HCT116 (cell line): ENCODE measurements at regions not wholly inside any gene's neighbourhood (a gene's known extent, or its start where the extent isn't known, plus 50 kb on each side); places are given as distances from the start of the nearest gene placed in this dataset.

Experiments used
- ATAC-seq: fragments of 200-7000 bp; cut with Tn5 transposase; 2 replicates; pipeline ENCODE4 v1.9.1; 2020; ENCODE audit warnings: mild to moderate bottlenecking, moderate library complexity
- BruUV-seq: library from RNA; stranded (reverse); fragments of 400-500 nt; replicated peaks from 2 replicates; lab custom pipeline; 2021; lab: Mats Ljungman, UMichigan
- CTCF ChIA-PET: fragments of 300-600 bp; sonication (Branson Sonifier 250); formaldehyde crosslinking; loops from one replicate; lab custom pipeline; 2021; ENCODE audit warnings: antibody characterized with exemption; lab: Charles Lee
- POLR2A ChIA-PET: fragments of 300-600, 350-600 bp; sonication (Branson Sonifier 250); formaldehyde crosslinking; loops from one replicate; lab custom pipeline; 2021; ENCODE audit warnings: antibody characterized with exemption; lab: Charles Lee
- RAD21 ChIA-PET, 2 experiments: fragments of 300-600 bp; sonication (Branson Sonifier 250); formaldehyde crosslinking; loops; one replicate each; lab custom pipeline; 2023; ENCODE audit warnings: low total read pairs in 2 of 2; ENCODE audit not compliant: uncharacterized antibody in 2 of 2, unreplicated experiment in 2 of 2, low non-redundant PET in 1 of 2; lab: Charles Lee
- DNase-seq: peaks from one replicate; pipeline ENCODE4 v3.0.0-alpha.2; 2010; ENCODE audit warnings: low read depth, low spot score
- H2AFZ ChIP-seq: fragments of 200-600 bp; shearing (Covaris generic), sonication (generic); 2 replicates; pipeline ENCODE4 v1.6.1; 2017; ENCODE audit warnings: low read depth, mixed run types, mixed read lengths, antibody characterized with exemption, low read length; ENCODE audit not compliant: poor library complexity, severe bottlenecking
- H3K27ac ChIP-seq: 2 replicates; pipeline ENCODE4 v1.5.1; 2012; ENCODE audit warnings: low read depth, low read length
- H3K27me3 ChIP-seq: fragments of 200-600 bp; sonication (generic); 2 replicates; pipeline ENCODE4 v1.6.1; 2016; ENCODE audit warnings: mixed run types, low read length, mixed read lengths; ENCODE audit not compliant: insufficient read depth
- H3K36me3 ChIP-seq, 2 experiments: fragments of 200-500 bp in 1 of 2; fragments of 200-600 bp in 1 of 2; sonication (Bioruptor generic) in 1 of 2; sonication (generic) in 1 of 2; 2 replicates each; pipeline versions ENCODE4 v1.5.1 to v1.6.1; 2014 to 2016; ENCODE audit warnings: low read length in 2 of 2, inconsistent platforms in 1 of 2, mixed read lengths in 1 of 2, mixed run types in 1 of 2; ENCODE audit not compliant: insufficient read depth in 2 of 2, control insufficient read depth in 1 of 2
- H3K4me1 ChIP-seq, 2 experiments: fragments of 200-600 bp in 1 of 2; sonication (generic) in 1 of 2; 2 replicates each; pipeline versions ENCODE4 v1.5.1 to v1.6.1; 2012 to 2017; ENCODE audit warnings: low read length in 2 of 2, inconsistent platforms in 1 of 2, mild to moderate bottlenecking in 1 of 2, mixed read lengths in 1 of 2, mixed run types in 1 of 2, moderate library complexity in 1 of 2; ENCODE audit not compliant: insufficient read depth in 2 of 2, control insufficient read depth in 1 of 2
- H3K4me2 ChIP-seq: fragments of 200-600 bp; sonication (generic); 2 replicates; pipeline ENCODE4 v1.6.1; 2017; ENCODE audit warnings: mixed run types, low read length, mixed read lengths
- H3K4me3 ChIP-seq, 2 experiments: fragments of 200-600 bp in 1 of 2; sonication (generic) in 1 of 2; replicated peaks in 1 of 2; 2 replicates each; pipeline ENCODE4 v1.5.1; 2011 to 2016; ENCODE audit warnings: low read length in 2 of 2, control low read depth in 1 of 2, low read depth in 1 of 2, mild to moderate bottlenecking in 1 of 2, mixed read lengths in 1 of 2, mixed run types in 1 of 2
- H3K79me2 ChIP-seq: fragments of 200-600 bp; sonication (generic); 2 replicates; pipeline ENCODE4 v1.6.1; 2017; ENCODE audit warnings: mild to moderate bottlenecking, mixed run types, low read length, moderate library complexity, mixed read lengths; ENCODE audit not compliant: insufficient read depth
- H3K9ac ChIP-seq: fragments of 200-600 bp; sonication (generic); 2 replicates; pipeline ENCODE4 v1.6.1; 2016; ENCODE audit warnings: low read length, mixed read lengths
- H3K9me2 ChIP-seq: fragments of 200-600 bp; sonication (generic), shearing (Covaris generic); 2 replicates; pipeline ENCODE4 v1.6.1; 2017; ENCODE audit warnings: mixed run types, mild to moderate bottlenecking, moderate library complexity; ENCODE audit not compliant: insufficient read depth
- H3K9me3 ChIP-seq, 2 experiments: fragments of 200-500 bp in 1 of 2; fragments of 200-600 bp in 1 of 2; sonication (Bioruptor generic) in 1 of 2; sonication (generic) in 1 of 2; 2 replicates each; pipeline ENCODE4 v1.6.1; 2014 to 2017; ENCODE audit warnings: low read length in 2 of 2, mixed read lengths in 2 of 2, inconsistent platforms in 1 of 2, low read depth in 1 of 2, mild to moderate bottlenecking in 1 of 2, mixed run types in 1 of 2, moderate library complexity in 1 of 2; ENCODE audit not compliant: control insufficient read depth in 1 of 2, insufficient read depth in 1 of 2
- H4K20me1 ChIP-seq: fragments of 200-600 bp; sonication (generic), shearing (Covaris generic); 2 replicates; pipeline ENCODE4 v1.6.1; 2017; ENCODE audit warnings: mixed run types, mild to moderate bottlenecking, moderate library complexity; ENCODE audit not compliant: insufficient read depth
- CBX3 ChIP-seq: IDR thresholded peaks from 2 replicates; pipeline ENCODE4 v1.6.1; 2012; ENCODE audit warnings: low read depth
- CEBPB ChIP-seq: IDR thresholded peaks from 2 replicates; pipeline ENCODE4 v1.6.1; 2012; ENCODE audit warnings: low read depth
- CTCF ChIP-seq, 3 experiments: fragments of 200-600 bp in 1 of 3; sonication (generic) in 1 of 3; IDR thresholded peaks in 2 of 3; conservative IDR thresholded peaks in 1 of 3; 2 replicates each; pipeline ENCODE4 v1.5.1; 2012 to 2017; ENCODE audit warnings: low read depth in 2 of 3, low read length in 2 of 3, antibody characterized with exemption in 1 of 3, borderline replicate concordance in 1 of 3, control low read depth in 1 of 3, mild to moderate bottlenecking in 1 of 3, mixed read lengths in 1 of 3, mixed run types in 1 of 3, moderate library complexity in 1 of 3; ENCODE audit not compliant: insufficient read depth in 1 of 3
- EZH2 ChIP-seq: fragments of 200-600 bp; sonication (generic); IDR thresholded peaks from 2 replicates; pipeline ENCODE4 v1.6.1; 2017; ENCODE audit warnings: antibody characterized with exemption, mixed run types
- EZH2phosphoT487 ChIP-seq: fragments of 200-600 bp; IDR thresholded peaks from 2 replicates; pipeline ENCODE4 v1.6.1; 2018; ENCODE audit warnings: antibody characterized with exemption, borderline replicate concordance
- FOSL1 ChIP-seq: IDR thresholded peaks from 2 replicates; pipeline ENCODE4 v1.6.1; 2012; ENCODE audit warnings: low read depth
- POLR2AphosphoS5 ChIP-seq: IDR thresholded peaks from 2 replicates; pipeline ENCODE4 v1.6.1; 2011; ENCODE audit warnings: mild to moderate bottlenecking, low read depth, low read length, moderate library complexity
- RAD21 ChIP-seq: IDR thresholded peaks from 2 replicates; pipeline ENCODE4 v1.6.1; 2012; ENCODE audit warnings: low read depth, mild to moderate bottlenecking
- SIN3A ChIP-seq: IDR thresholded peaks from 2 replicates; pipeline ENCODE4 v1.6.1; 2012; ENCODE audit warnings: low read depth
- SRF ChIP-seq: IDR thresholded peaks from 2 replicates; pipeline ENCODE4 v1.6.1; 2012; ENCODE audit warnings: low read depth
- TCF7L2 ChIP-seq: IDR thresholded peaks from 2 replicates; pipeline ENCODE4 v1.7.0; 2011; ENCODE audit warnings: borderline replicate concordance, inconsistent platforms; ENCODE audit not compliant: insufficient read depth, insufficient read length; ENCODE audit errors: extremely low read depth
- ZBTB33 ChIP-seq: IDR thresholded peaks from 2 replicates; pipeline ENCODE4 v1.6.1; 2011; ENCODE audit warnings: mild to moderate bottlenecking, low read length, moderate library complexity; ENCODE audit not compliant: insufficient replicate concordance; ENCODE audit errors: extremely low read depth
- ZFX ChIP-seq: fragments of 450-650 bp; IDR thresholded peaks from 2 replicates; pipeline ENCODE4 v1.6.1; 2017
- intact Hi-C: fragments of 100-400 bp; cut with micrococcal nuclease; formaldehyde crosslinking; loops from 2 replicates; pipeline ENCODE4 v1.10.0; 2022
- TF ChIP-seq, protein P1 (sequence below): IDR thresholded peaks from 2 replicates; pipeline ENCODE4 v1.6.1; 2012
- TF ChIP-seq, protein P2 (sequence below): IDR thresholded peaks from 2 replicates; pipeline ENCODE4 v1.6.1; 2012

DNA sequence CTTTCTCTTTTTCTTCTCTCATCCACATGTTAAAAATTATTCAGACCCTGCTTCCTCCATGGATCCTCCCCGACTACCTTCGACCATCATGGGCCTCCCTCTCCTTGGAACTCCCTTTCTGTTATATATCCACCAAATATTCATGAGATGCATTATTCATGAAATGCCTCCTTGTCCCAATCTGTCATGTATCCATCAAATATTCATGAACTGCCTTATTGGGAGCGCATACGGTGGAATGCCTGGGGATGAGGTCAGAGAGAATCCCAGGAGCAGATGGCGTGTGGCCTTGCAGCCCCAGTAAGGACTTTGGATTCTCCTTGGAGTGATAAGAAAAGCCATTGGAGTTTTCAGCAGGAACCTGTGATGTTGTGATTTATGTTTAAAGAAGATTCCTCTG lies 97.0 kb downstream of the NRN1 start:
- Histone ChIP-seq H3K9me3 (no peaks in the 10 kb centered on the region), H3K36me3 (no peaks in the 10 kb centered on the region), H4K20me1 (no peaks in the 10 kb centered on the region), H3K79me2 (no peaks in the 10 kb centered on the region), H3K4me1 (peaks cover 0 to 10% of the 10 kb centered on the region in 2 experiments; a peak in 3 of 4 replicates), H2AFZ (no peak overlapping the region), H3K4me2 (no peak overlapping the region)
- intact Hi-C loops = no loop called here
- ChIA-PET CTCF (no interaction called here), RAD21 (no interaction called here), POLR2A (no interaction called here)
- no TSS peak for BruUV-seq
- DNase-seq = no peak
- no peak for ATAC-seq
- TF ChIP-seq EZH2 (no peak), SRF (no peak), CBX3 (no peak)
- TF ChIP-seq, protein P1, sequence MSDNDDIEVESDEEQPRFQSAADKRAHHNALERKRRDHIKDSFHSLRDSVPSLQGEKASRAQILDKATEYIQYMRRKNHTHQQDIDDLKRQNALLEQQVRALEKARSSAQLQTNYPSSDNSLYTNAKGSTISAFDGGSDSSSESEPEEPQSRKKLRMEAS = no peak
- TF ChIP-seq, all 23 proteins: peak for 0
- Histone ChIP-seq H3K27ac (no peak overlapping the region), H3K27me3 (no peaks in the 10 kb centered on the region), H3K9ac (no peak overlapping the region), H3K9me2 (no peaks in the 10 kb centered on the region), H3K4me3 (no peak overlapping the region)

- intact Hi-C loops = no loop called here
- ATAC-seq (no peak), DNase-seq (no peak)
- peaks cover 0 to 10% of the 10 kb centered on the region in 2 experiments; a peak in 3 of 4 replicates for H3K4me1 ChIP-seq
- H3K27me3 ChIP-seq = no peaks in the 10 kb centered on the region
- H3K9ac ChIP-seq = no peak overlapping the region
- H3K27ac ChIP-seq = no peak overlapping the region
- H2AFZ ChIP-seq = no peak overlapping the region
- H3K79me2 ChIP-seq = no peaks in the 10 kb centered on the region
- H3K36me3 ChIP-seq = no peaks in the 10 kb centered on the region
- H4K20me1 ChIP-seq = no peaks in the 10 kb centered on the region
- no peak overlapping the region for H3K4me3 ChIP-seq
- POLR2A ChIA-PET = no interaction called here
- RAD21 ChIA-PET = no interaction called here
- BruUV-seq = no TSS peak
- CTCF ChIA-PET = no interaction called here
- H3K9me2 ChIP-seq = no peaks in the 10 kb centered on the region
- H3K4me2 ChIP-seq = no peak overlapping the region
- no peaks in the 10 kb centered on the region for H3K9me3 ChIP-seq
- TF ChIP-seq, protein P2, sequence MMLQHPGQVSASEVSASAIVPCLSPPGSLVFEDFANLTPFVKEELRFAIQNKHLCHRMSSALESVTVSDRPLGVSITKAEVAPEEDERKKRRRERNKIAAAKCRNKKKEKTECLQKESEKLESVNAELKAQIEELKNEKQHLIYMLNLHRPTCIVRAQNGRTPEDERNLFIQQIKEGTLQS = no peak
- TF ChIP-seq RAD21 = no peak
- no peak for TF ChIP-seq EZH2
- TF ChIP-seq, protein P1 = no peak
- no peak for TF ChIP-seq SIN3A
- no peak for TF ChIP-seq CTCF (IDR thresholded peaks at IDR 0.05 in 2 of 3, conservative IDR thresholded peaks at IDR 0.05 in 1 of 3; ENCODE audit: borderline replicate concordance in 1 of 3, insufficient read depth in 1 of 3, low read depth in 2 of 3, low read length in 2 of 3)
- no peak for TF ChIP-seq POLR2AphosphoS5
- TF ChIP-seq TCF7L2 = no peak
- no peak for TF ChIP-seq ZBTB33
- no peak for TF ChIP-seq SRF
- TF ChIP-seq FOSL1 = no peak
- TF ChIP-seq EZH2phosphoT487 = no peak
- TF ChIP-seq CEBPB = no peak
- TF ChIP-seq ZFX = no peak
Observed at GRCh38 chr6:5906842-5907241, 99.9 kb downstream of the NRN1 start.
